ENCODE measurements at regions not wholly inside any gene's neighbourhood (a gene's known extent, or its start where the extent isn't known, plus 50 kb on each side); places are given as distances from the start of the nearest gene placed in this dataset.

DNA sequence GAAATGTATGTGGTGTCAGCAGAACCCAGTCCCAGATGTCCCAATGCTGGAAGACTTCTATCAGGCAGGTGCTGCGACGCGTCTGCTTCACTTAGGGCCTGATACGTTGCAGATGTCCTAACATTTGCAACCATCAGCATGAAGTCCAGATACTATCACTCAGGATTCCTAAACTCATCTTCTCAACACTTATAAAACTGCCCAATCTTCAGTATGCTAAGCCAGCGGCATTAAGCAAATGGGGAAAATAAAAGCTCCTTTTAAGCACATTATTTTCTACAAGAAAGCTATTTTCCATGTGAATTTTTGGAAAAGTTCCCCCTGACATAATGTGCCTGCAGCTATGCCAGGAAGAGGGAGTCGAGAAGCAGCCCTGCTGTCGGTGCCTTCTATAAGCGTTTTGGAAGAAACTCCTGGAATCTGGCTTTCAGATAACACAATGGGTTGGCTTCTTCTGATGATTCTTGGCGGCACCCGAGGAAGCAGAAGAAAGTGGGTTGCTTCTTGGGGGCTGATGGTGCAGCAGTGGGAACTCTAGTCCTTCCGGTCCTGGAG, 60.7 kb upstream of the ITGA6 start:
- H3K27ac ChIP-seq = no peak overlapping the region
- no peak overlapping the region for H3K4me3 ChIP-seq
- DNase-seq (ENCODE audit: low read depth in 1 of 2, low spot score in 1 of 2) = no peak
- no peaks in the 10 kb centered on the region for H3K27me3 ChIP-seq
- no peaks in the 10 kb centered on the region for H3K36me3 ChIP-seq
- H3K4me1 ChIP-seq (ENCODE audit: low read depth) = no peaks in the 10 kb centered on the region
- no peaks in the 10 kb centered on the region for H3K9me3 ChIP-seq (ENCODE audit: low read depth)
- TF ChIP-seq, protein P1, sequence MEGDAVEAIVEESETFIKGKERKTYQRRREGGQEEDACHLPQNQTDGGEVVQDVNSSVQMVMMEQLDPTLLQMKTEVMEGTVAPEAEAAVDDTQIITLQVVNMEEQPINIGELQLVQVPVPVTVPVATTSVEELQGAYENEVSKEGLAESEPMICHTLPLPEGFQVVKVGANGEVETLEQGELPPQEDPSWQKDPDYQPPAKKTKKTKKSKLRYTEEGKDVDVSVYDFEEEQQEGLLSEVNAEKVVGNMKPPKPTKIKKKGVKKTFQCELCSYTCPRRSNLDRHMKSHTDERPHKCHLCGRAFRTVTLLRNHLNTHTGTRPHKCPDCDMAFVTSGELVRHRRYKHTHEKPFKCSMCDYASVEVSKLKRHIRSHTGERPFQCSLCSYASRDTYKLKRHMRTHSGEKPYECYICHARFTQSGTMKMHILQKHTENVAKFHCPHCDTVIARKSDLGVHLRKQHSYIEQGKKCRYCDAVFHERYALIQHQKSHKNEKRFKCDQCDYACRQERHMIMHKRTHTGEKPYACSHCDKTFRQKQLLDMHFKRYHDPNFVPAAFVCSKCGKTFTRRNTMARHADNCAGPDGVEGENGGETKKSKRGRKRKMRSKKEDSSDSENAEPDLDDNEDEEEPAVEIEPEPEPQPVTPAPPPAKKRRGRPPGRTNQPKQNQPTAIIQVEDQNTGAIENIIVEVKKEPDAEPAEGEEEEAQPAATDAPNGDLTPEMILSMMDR (IDR thresholded peaks at IDR 0.05; ENCODE audit: low read depth, low read length) = no peak

DNA sequence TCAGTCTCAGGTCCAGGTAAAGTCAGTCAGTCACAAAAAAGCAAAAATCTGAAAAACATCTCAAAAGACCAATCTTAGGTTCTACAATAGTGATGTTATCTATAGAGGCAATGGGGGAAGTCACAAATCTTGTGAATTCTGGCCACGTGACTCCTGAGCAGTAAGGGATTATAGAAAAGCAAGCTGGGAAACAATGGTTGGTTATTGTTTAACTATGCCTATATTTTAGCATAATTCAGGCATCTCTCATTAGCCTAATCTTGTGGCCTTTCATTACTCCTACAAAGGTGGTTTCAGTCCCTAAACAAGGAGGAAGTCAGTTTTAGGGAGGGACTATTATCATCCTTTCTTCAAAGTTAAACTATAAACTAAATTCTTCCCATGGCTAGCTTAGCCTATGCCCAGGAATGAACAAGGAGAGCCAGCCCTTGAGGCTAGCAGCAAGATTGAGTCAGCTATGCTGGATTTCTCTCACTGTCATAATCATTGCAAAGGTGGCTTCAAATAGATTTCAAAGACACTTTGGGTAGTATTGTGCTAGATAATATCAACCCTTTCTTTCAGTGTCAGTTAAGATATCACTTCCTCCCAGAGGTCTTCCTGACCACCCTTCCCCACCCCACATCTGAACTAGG, 56.4 kb upstream of the ITGA6 start:
- Histone ChIP-seq H3K4me3 (no peak overlapping the region), H3K4me1 (ENCODE audit: low read depth) (no peaks in the 10 kb centered on the region), H3K9me3 (ENCODE audit: low read depth) (no peaks in the 10 kb centered on the region), H3K27ac (no peak overlapping the region), H3K27me3 (no peaks in the 10 kb centered on the region), H3K36me3 (no peaks in the 10 kb centered on the region)
- TF ChIP-seq, protein P1 (IDR thresholded peaks at IDR 0.05; ENCODE audit: low read depth, low read length) = no peak
- no peak for DNase-seq (ENCODE audit: low read depth in 1 of 2, low spot score in 1 of 2)

DNA sequence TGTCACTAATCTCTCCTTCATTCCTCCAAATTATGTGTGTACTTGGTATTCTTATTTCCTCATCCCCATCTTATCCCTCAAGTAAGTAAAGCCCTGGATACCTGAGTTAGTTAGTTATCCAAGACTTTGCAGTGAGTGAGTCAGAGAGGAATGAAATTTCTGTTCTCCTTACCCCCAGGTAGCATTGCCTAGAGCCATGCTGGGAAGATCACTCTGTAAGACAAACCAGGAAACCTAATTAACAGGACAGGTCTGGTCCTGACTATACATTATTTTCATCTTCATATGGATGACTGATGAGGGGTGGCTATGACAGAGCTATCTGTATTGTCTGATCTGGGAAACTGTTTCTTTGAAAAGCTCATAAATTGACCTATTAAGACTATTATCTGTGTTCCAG, 55.0 kb upstream of the ITGA6 start:
- TF ChIP-seq, protein P1 (IDR thresholded peaks at IDR 0.05; ENCODE audit: low read depth, low read length) = no peak
- no peaks in the 10 kb centered on the region for H3K4me1 ChIP-seq (ENCODE audit: low read depth)
- H3K27me3 ChIP-seq = no peaks in the 10 kb centered on the region
- H3K4me3 ChIP-seq = no peak overlapping the region
- no peak overlapping the region for H3K27ac ChIP-seq
- no peaks in the 10 kb centered on the region for H3K9me3 ChIP-seq (ENCODE audit: low read depth)
- DNase-seq (ENCODE audit: low read depth in 1 of 2, low spot score in 1 of 2) = no peak
- no peaks in the 10 kb centered on the region for H3K36me3 ChIP-seq

DNA sequence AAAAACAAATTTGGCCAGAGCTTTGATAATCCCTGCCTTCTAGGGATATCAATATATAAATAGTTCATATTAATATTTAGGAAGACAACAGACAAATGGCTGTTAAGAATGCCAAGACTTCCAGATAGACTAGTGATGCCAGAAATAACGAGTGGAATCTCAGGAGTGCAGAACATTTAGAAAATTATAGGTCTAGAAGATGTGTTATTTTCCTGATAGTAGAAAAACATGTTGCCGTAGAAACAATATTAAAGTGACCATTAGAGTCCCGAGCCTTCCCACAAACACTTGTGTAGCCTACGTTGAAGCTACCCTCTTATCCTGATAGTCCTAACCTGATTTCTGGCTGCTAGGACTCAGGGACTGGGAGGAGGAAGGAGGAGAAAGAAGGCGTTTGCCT, 54.3 kb upstream of the ITGA6 start:
- Histone ChIP-seq H3K4me1 (ENCODE audit: low read depth) (no peaks in the 10 kb centered on the region), H3K36me3 (no peaks in the 10 kb centered on the region), H3K9me3 (ENCODE audit: low read depth) (no peaks in the 10 kb centered on the region), H3K4me3 (no peak overlapping the region), H3K27me3 (no peaks in the 10 kb centered on the region), H3K27ac (no peak overlapping the region)
- no peak for DNase-seq (ENCODE audit: low read depth in 1 of 2, low spot score in 1 of 2)
- TF ChIP-seq, protein P1 (IDR thresholded peaks at IDR 0.05; ENCODE audit: low read depth, low read length) = no peak

DNA sequence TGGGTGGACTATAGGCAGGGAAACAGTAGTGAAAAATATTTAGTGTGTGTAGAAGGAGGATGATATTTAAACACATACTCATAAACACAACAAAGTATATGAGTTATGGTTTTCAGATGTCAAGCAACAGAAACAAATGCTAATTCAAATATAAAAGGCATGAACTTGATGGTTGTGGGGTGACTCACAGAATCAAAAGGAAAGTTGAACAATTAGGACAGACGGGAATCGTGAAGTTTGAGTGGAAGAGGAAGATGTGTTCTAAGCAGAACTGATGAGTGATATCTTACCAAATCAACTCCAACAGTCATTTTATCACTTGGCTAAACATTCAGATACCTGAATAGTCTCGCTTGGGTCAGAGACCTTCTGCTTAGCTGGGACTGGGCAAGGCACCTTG, 53.6 kb upstream of the ITGA6 start:
- H3K27ac ChIP-seq = no peak overlapping the region

More for the DNA sequence above, 53.6 kb upstream of the ITGA6 start:
- Histone ChIP-seq H3K9me3 (ENCODE audit: low read depth) (no peaks in the 10 kb centered on the region), H3K4me3 (no peak overlapping the region), H3K4me1 (ENCODE audit: low read depth) (no peaks in the 10 kb centered on the region), H3K27me3 (no peaks in the 10 kb centered on the region), H3K36me3 (no peaks in the 10 kb centered on the region)
- TF ChIP-seq, protein P1 (IDR thresholded peaks at IDR 0.05; ENCODE audit: low read depth, low read length) = no peak
- DNase-seq (ENCODE audit: low read depth in 1 of 2, low spot score in 1 of 2) = no peak

All from cardiac muscle cell (in vitro differentiated cells and primary cell).